GM23248 (cell line): ENCODE measurements at regions not wholly inside any gene's neighbourhood (a gene's known extent, or its start where the extent isn't known, plus 50 kb on each side); places are given as distances from the start of the nearest gene placed in this dataset.

Experiments used
- DNase-seq: peaks from one replicate; pipeline ENCODE4 v3.0.0-alpha.2; 2015
- H2AFZ ChIP-seq: fragments of 200-600 bp; sonication (generic); 2 replicates; pipeline ENCODE4 v1.6.1; 2016; ENCODE audit warnings: antibody characterized with exemption
- H3F3A ChIP-seq: fragments of 200-600 bp; sonication (generic); 2 replicates; pipeline ENCODE4 v1.6.1; 2016; ENCODE audit warnings: mild to moderate bottlenecking, antibody characterized with exemption, mixed run types; ENCODE audit not compliant: insufficient read depth
- H3K27ac ChIP-seq: fragments of 200-600 bp; sonication (generic); 2 replicates; pipeline ENCODE4 v1.5.1; 2016; ENCODE audit warnings: mild to moderate bottlenecking
- H3K27me3 ChIP-seq: fragments of 200-600 bp; sonication (generic); replicated peaks from 2 replicates; pipeline ENCODE4 v1.6.1; 2016; ENCODE audit warnings: mild to moderate bottlenecking; ENCODE audit not compliant: insufficient read depth
- H3K36me3 ChIP-seq: fragments of 200-600 bp; sonication (generic); 2 replicates; pipeline ENCODE4 v1.6.1; 2016; ENCODE audit warnings: low read depth, mild to moderate bottlenecking
- H3K4me1 ChIP-seq: fragments of 200-600 bp; sonication (generic); 2 replicates; pipeline ENCODE4 v1.6.1; 2016; ENCODE audit warnings: mild to moderate bottlenecking; ENCODE audit not compliant: insufficient read depth
- H3K4me2 ChIP-seq: fragments of 200-600 bp; sonication (generic); one replicate; pipeline ENCODE4 v1.6.1; 2016; ENCODE audit warnings: mild to moderate bottlenecking; ENCODE audit not compliant: unreplicated experiment
- H3K4me3 ChIP-seq: fragments of 200-600 bp; sonication (generic); 2 replicates; pipeline ENCODE4 v1.5.1; 2016; ENCODE audit warnings: mild to moderate bottlenecking
- H3K79me2 ChIP-seq: fragments of 200-600 bp; sonication (generic); 2 replicates; pipeline ENCODE4 v1.6.1; 2016; ENCODE audit warnings: mild to moderate bottlenecking; ENCODE audit not compliant: insufficient read depth
- H3K9ac ChIP-seq: fragments of 200-600 bp; sonication (generic); 2 replicates; pipeline ENCODE4 v1.6.1; 2016; ENCODE audit warnings: mild to moderate bottlenecking
- H3K9me2 ChIP-seq: fragments of 200-600 bp; sonication (generic); 2 replicates; pipeline ENCODE4 v1.6.1; 2016; ENCODE audit warnings: mixed run types, mild to moderate bottlenecking, moderate library complexity; ENCODE audit not compliant: insufficient read depth
- H3K9me3 ChIP-seq: fragments of 200-600 bp; sonication (generic); one replicate; pipeline ENCODE4 v1.6.1; 2017; ENCODE audit warnings: low read depth
- H4K20me1 ChIP-seq: fragments of 200-600 bp; sonication (generic); 2 replicates; pipeline ENCODE4 v1.6.0; 2016; ENCODE audit not compliant: insufficient read depth
- EZH2 ChIP-seq: fragments of 200-600 bp; sonication (generic); IDR thresholded peaks from 2 replicates; pipeline ENCODE4 v1.6.1; 2018; ENCODE audit warnings: antibody characterized with exemption, mild to moderate bottlenecking; ENCODE audit not compliant: insufficient read depth, poor library complexity, severe bottlenecking
- EZH2phosphoT487 ChIP-seq: fragments of 200-600 bp; sonication (generic); IDR thresholded peaks from 2 replicates; pipeline ENCODE4 v1.6.1; 2018; ENCODE audit warnings: antibody characterized with exemption, moderate library complexity, mild to moderate bottlenecking, low read depth; ENCODE audit not compliant: insufficient read depth
- whole genome bisulfite sequencing, 2 experiments: methylation state at CpG; one replicate each; pipeline ENCODE4 v1.1.6; 2015 to 2017; ENCODE audit warnings: low lambda C conversion rate in 2 of 2, low coverage in 1 of 2; ENCODE audit errors: missing lambda C conversion rate in 2 of 2; 5-methylcytosine and 5-hydroxymethylcytosine counted together
- in situ Hi-C: fragments of 300-500 bp; cut with MboI; formaldehyde crosslinking; loops from 2 replicates; pipeline ENCODE4 v1.15.0; 2020

DNA sequence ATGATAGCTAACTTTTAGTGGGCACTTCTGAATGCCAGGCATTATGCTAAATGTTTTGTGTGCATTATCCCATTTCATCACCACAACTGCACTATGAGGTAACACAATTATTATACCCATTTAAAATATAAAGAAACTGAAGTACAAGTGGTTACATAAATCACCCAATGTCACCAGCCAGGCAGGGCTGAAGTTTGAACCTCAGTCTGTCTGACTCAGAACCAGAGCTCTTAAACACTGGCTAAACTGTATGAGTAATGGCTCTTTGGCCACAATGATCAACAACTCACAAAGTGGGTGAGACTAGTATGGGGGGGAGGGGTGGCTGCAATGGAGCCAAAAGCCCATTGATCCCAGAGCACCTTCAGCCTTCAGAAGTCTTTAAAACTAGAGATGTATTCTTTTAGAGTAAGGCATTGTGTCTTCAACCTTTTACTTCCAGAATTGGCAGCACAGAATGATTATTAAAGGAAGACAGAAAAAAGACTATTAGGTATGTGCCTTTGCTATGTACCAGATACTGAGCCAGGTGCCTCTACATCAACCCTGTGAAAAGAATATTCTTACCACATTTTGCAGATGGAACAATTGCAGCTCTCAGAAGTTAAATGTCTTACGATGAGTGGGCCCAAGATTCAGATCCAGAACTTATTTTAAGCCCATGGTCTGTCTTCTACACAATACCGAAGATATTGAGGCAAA, 166.9 kb downstream of the UACA start:
- no peaks in the 10 kb centered on the region for H3K36me3 ChIP-seq
- WGBS, 2 experiments: 87 to 92% methylated on average over 2 of the region's 2 CpGs
- peaks cover 3% of the 10 kb centered on the region for H3K9me3 ChIP-seq
- no peaks in the 10 kb centered on the region for H3K9me2 ChIP-seq
- no peak overlapping the region for H3K9ac ChIP-seq
- peaks cover 6% of the 10 kb centered on the region; the same call in 1 of the 2 replicates for H3F3A ChIP-seq
- H3K4me1 ChIP-seq: peaks cover 15% of the 10 kb centered on the region
- TF ChIP-seq EZH2 (no peak), EZH2phosphoT487 (no peak)
- DNase-seq: peak; percentile 92
- in situ Hi-C loops: no loop called here
- H2AFZ ChIP-seq: no peak overlapping the region
- H3K27me3 ChIP-seq: no peaks in the 10 kb centered on the region
- H4K20me1 ChIP-seq: no peaks in the 10 kb centered on the region
- peak overlapping the region; percentile 6 for H3K4me2 ChIP-seq
- no peak overlapping the region for H3K27ac ChIP-seq
- H3K79me2 ChIP-seq: no peaks in the 10 kb centered on the region
- no peak overlapping the region for H3K4me3 ChIP-seq

- Histone ChIP-seq H3K9ac (no peak overlapping the region), H3K9me3 (peaks cover 3% of the 10 kb centered on the region), H4K20me1 (no peaks in the 10 kb centered on the region), H3K27ac (no peak overlapping the region), H2AFZ (no peak overlapping the region), H3K9me2 (no peaks in the 10 kb centered on the region), H3F3A (peaks cover 10% of the 10 kb centered on the region; the same call in 1 of the 2 replicates), H3K27me3 (no peaks in the 10 kb centered on the region), H3K36me3 (no peaks in the 10 kb centered on the region), H3K4me3 (no peak overlapping the region), H3K4me2 (no peak overlapping the region), H3K4me1 (peaks cover 25% of the 10 kb centered on the region), H3K79me2 (no peaks in the 10 kb centered on the region)
- TF ChIP-seq EZH2phosphoT487 (no peak), EZH2 (no peak)
- DNase-seq: no peak
- in situ Hi-C loops: no loop called here
Measured at GRCh38 chr15:70593795-70594194, 169.6 kb downstream of the UACA start.

DNA sequence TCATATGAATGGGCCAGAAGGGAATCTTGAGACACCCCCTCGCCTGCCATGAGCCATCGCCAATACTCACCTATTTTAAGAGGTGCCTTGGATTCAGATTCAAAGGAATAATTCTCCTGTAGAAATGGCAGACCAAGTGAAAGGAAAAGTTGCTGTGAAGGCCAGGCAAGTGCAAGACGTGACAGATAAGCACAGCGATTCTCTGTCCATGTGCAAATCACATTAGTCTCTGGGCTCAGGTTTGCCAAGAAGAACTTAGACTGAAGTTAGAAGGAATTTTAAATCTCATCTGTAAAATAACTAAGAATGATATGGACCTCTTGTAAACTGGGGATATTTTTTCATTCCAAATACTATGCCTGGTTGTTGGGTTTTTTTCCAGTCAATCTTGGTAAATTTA, 173.6 kb downstream of the UACA start:
- WGBS, 2 experiments: 63 to 64% methylated on average over 4 of the region's 4 CpGs
- peaks cover 13% of the 10 kb centered on the region; the same call in 1 of the 2 replicates for H3K4me1 ChIP-seq
- no peak overlapping the region for H3K27ac ChIP-seq
- no peak overlapping the region for H3K9ac ChIP-seq
- H3K36me3 ChIP-seq: no peaks in the 10 kb centered on the region
- H2AFZ ChIP-seq: no peak overlapping the region
- H4K20me1 ChIP-seq: no peaks in the 10 kb centered on the region
- peak overlapping the region; percentile 52 for H3K4me2 ChIP-seq
- no peak overlapping the region for H3K4me3 ChIP-seq
- H3K9me3 ChIP-seq: no peaks in the 10 kb centered on the region
- no peak for TF ChIP-seq EZH2phosphoT487
- TF ChIP-seq EZH2: no peak
- H3K9me2 ChIP-seq: no peaks in the 10 kb centered on the region
- no peaks in the 10 kb centered on the region for H3K79me2 ChIP-seq
- in situ Hi-C loops: no loop called here
- DNase-seq: no peak
- peaks cover 7% of the 10 kb centered on the region; the same call in 1 of the 2 replicates for H3F3A ChIP-seq
- peaks cover 15% of the 10 kb centered on the region; the same call in 1 of the 2 replicates for H3K27me3 ChIP-seq

GRCh38 chr15:70589221-70589620, 174.1 kb downstream of the UACA start:
- H3K27ac ChIP-seq: 0 out of 2 replicates have a peak overlapping the region, but pooled peaks have one; percentile 6
- in situ Hi-C loops: no loop called here
- peak; percentile 98 for TF ChIP-seq EZH2phosphoT487
- no peak for TF ChIP-seq EZH2
- H3K4me2 ChIP-seq: no peak overlapping the region
- DNase-seq: peak; percentile 92
- H3F3A ChIP-seq: peaks cover 7% of the 10 kb centered on the region; the same call in 1 of the 2 replicates
- H3K9me2 ChIP-seq: no peaks in the 10 kb centered on the region
- no peaks in the 10 kb centered on the region for H3K36me3 ChIP-seq
- H3K4me3 ChIP-seq: no peak overlapping the region
- H2AFZ ChIP-seq: no peak overlapping the region
- peaks cover 16% of the 10 kb centered on the region; the same call in 1 of the 2 replicates for H3K27me3 ChIP-seq
- H3K9ac ChIP-seq: no peak overlapping the region
- peaks cover 13% of the 10 kb centered on the region; the same call in 1 of the 2 replicates for H3K4me1 ChIP-seq
- no peaks in the 10 kb centered on the region for H3K79me2 ChIP-seq
- H3K9me3 ChIP-seq: no peaks in the 10 kb centered on the region
- H4K20me1 ChIP-seq: no peaks in the 10 kb centered on the region
